Common myeloid progenitor, CD34-positive (primary cell): ENCODE measurements at regions not wholly inside any gene's neighbourhood (a gene's known extent, or its start where the extent isn't known, plus 50 kb on each side); places are given as distances from the start of the nearest gene placed in this dataset.

Experiments
- CTCF ChIA-PET: fragments of 350-600 bp; sonication (Branson Sonifier 250); formaldehyde crosslinking; loops from one replicate; lab custom pipeline; 2021; ENCODE audit warnings: antibody characterized with exemption; lab: Charles Lee
- POLR2A ChIA-PET: fragments of 350-600 bp; sonication (Branson Sonifier 250); formaldehyde crosslinking; loops from one replicate; lab custom pipeline; 2021; ENCODE audit warnings: antibody characterized with exemption; lab: Charles Lee
- DNase-seq, 3 donors: peaks; one replicate each; pipeline versions ENCODE4 v3.0.0 to v3.0.0-alpha.2; 2013
- H3K27ac ChIP-seq, 2 experiments: 1 replicate in 1 of 2; 2 replicates in 1 of 2; pipeline ENCODE4 v1.7.0; 2013; ENCODE audit warnings: inconsistent platforms in 2 of 2, low read length in 2 of 2, mild to moderate bottlenecking in 2 of 2, low read depth in 1 of 2, moderate library complexity in 1 of 2; ENCODE audit not compliant: severe bottlenecking in 2 of 2, insufficient read depth in 1 of 2, poor library complexity in 1 of 2
- H3K27me3 ChIP-seq, 5 experiments: replicated peaks in 2 of 5; 1 replicate in 3 of 5; 2 replicates in 2 of 5; pipeline versions ENCODE4 v1.6.1 to v1.7.0; 2013; ENCODE audit warnings: low read length in 4 of 5, mild to moderate bottlenecking in 2 of 5, moderate library complexity in 2 of 5, inconsistent platforms in 1 of 5; ENCODE audit not compliant: insufficient read depth in 5 of 5, control insufficient read depth in 4 of 5
- H3K36me3 ChIP-seq, 4 experiments: 1 replicate in 2 of 4; 2 replicates in 2 of 4; pipeline versions ENCODE4 v1.6.1 to v1.7.0; 2013; ENCODE audit warnings: low read length in 3 of 4, control low read depth in 1 of 4, mild to moderate bottlenecking in 1 of 4; ENCODE audit not compliant: control insufficient read depth in 4 of 4, insufficient read depth in 4 of 4
- H3K4me1 ChIP-seq, 4 experiments: 1 replicate in 3 of 4; 2 replicates in 1 of 4; pipeline versions ENCODE4 v1.6.1 to v1.7.1; 2013; ENCODE audit warnings: low read length in 3 of 4, mild to moderate bottlenecking in 3 of 4, control low read depth in 1 of 4, inconsistent platforms in 1 of 4, moderate library complexity in 1 of 4; ENCODE audit not compliant: control insufficient read depth in 4 of 4, insufficient read depth in 4 of 4; ENCODE audit errors: control extremely low read depth in 1 of 4
- H3K4me3 ChIP-seq, 7 experiments: 1 replicate in 4 of 7; 2 replicates in 3 of 7; pipeline versions ENCODE4 v1.5.1 to v1.7.0; 2013; ENCODE audit warnings: mild to moderate bottlenecking in 7 of 7, low read length in 6 of 7, moderate library complexity in 6 of 7, inconsistent platforms in 2 of 7, low read depth in 2 of 7, control low read depth in 1 of 7; ENCODE audit not compliant: insufficient read depth in 4 of 7, control insufficient read depth in 1 of 7; ENCODE audit errors: extremely low read depth in 1 of 7
- H3K9me3 ChIP-seq, 5 experiments: 1 replicate in 4 of 5; 2 replicates in 1 of 5; pipeline versions ENCODE4 v1.6.1 to v1.7.1; 2013; ENCODE audit warnings: low read length in 4 of 5, mild to moderate bottlenecking in 2 of 5, inconsistent platforms in 1 of 5, low read depth in 1 of 5, moderate library complexity in 1 of 5; ENCODE audit not compliant: control insufficient read depth in 4 of 5, insufficient read depth in 2 of 5; ENCODE audit errors: control extremely low read depth in 1 of 5
- WGBS: methylation state at CpG from one replicate; pipeline ENCODE4 v1.1.5; 2013; ENCODE audit not compliant: insufficient coverage; 5-methylcytosine and 5-hydroxymethylcytosine counted together

- WGBS = 97% methylated on average over 3 of the region's 5 CpGs
- Histone ChIP-seq H3K27ac (no peak overlapping the region), H3K9me3 (peaks cover 0 to 6% (median 0%) of the 10 kb centered on the region in 5 experiments), H3K36me3 (no peaks in the 10 kb centered on the region), H3K27me3 (peaks cover 0 to 11% (median 0%) of the 10 kb centered on the region in 5 experiments), H3K4me1 (peaks cover 0 to 4% (median 0%) of the 10 kb centered on the region in 4 experiments), H3K4me3 (no peak overlapping the region)
- ChIA-PET POLR2A (no interaction called here), CTCF (no interaction called here)
- no peak for DNase-seq
These were observed 241.9 kb upstream of the MOCS1 start for GRCh38 chr6:40176152-40176551.

DNA sequence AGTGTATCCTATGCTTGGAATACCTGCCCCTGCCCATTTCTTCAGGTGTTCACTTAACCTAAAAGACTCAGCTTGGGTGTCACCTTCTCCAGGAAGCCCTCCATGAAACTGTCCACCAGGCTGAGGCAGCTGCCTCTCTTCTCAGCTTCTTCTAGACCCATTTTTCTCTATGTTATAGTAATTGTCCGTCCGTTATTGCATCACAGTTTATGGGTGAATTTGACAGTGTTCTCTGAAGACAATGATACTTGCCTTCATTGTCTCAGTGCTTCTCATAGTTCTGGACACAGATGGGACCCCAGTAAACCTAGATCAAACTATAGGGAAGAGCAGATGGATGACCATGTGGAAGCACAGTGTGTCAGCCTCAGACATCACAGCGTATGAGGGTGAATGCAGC, 238.0 kb upstream of the MOCS1 start:
- Histone ChIP-seq H3K4me3 (no peak overlapping the region), H3K27me3 (peaks cover 0 to 8% (median 0%) of the 10 kb centered on the region in 5 experiments), H3K27ac (no peak overlapping the region), H3K9me3 (peaks cover 0 to 2% (median 0%) of the 10 kb centered on the region in 5 experiments), H3K36me3 (no peaks in the 10 kb centered on the region), H3K4me1 (peaks cover 0 to 4% (median 0%) of the 10 kb centered on the region in 4 experiments)
- WGBS = 95% methylated on average over 1 of the region's 3 CpGs
- POLR2A ChIA-PET = no interaction called here
- CTCF ChIA-PET = no interaction called here
- DNase-seq = no peak

DNA sequence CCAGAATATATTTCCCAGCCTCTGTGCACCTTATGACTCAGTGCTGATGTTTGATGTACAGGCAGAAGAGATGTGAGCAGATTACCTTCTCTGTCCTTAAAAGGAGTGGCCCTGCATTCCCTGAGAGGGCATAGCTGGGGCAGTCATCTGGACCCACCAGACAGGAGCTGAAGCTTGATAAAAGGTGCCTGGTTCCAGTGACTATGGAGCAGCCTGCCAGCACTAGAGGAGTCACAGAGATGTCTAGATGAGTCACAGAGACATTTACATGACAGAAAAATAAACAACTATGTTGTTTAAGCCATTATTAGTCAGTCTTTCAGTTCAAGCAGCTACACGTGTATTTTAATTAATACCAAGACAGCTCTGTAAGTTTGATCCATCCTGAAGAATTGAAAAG, 237.1 kb upstream of the MOCS1 start:
- Histone ChIP-seq H3K27ac (no peak overlapping the region), H3K9me3 (no peaks in the 10 kb centered on the region), H3K36me3 (no peaks in the 10 kb centered on the region), H3K27me3 (peaks cover 0 to 6% (median 0%) of the 10 kb centered on the region in 5 experiments), H3K4me1 (peaks cover 0 to 4% (median 0%) of the 10 kb centered on the region in 4 experiments), H3K4me3 (no peak overlapping the region)
- ChIA-PET CTCF (no interaction called here), POLR2A (no interaction called here)
- no peak for DNase-seq
- no CpG with 5 or more reads among the region's 1 CpG for WGBS

DNA sequence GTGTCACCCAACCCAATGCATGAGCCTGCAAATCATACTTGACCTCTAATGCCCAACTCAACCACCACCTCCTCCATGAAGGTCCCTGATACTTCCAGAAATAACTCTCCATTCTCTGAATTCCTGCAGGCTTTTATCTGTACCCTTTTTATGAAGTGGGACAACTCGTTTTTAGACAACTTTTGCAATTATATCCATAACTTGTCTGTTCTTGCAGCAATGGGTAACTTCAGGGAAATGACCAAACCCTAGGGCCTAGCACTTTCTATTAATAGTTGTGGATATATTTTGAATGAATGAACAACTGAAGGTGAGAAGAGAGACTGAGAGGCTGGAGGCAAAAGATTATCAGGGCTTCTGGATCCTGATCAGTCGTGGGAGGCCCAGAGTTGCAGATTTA, 236.6 kb upstream of the MOCS1 start:
- no peaks in the 10 kb centered on the region for H3K9me3 ChIP-seq
- H3K36me3 ChIP-seq = no peaks in the 10 kb centered on the region
- 80% methylated on average over 1 of the region's 2 CpGs for WGBS
- H3K4me3 ChIP-seq = no peak overlapping the region
- POLR2A ChIA-PET = no interaction called here
- no peak for DNase-seq
- H3K27me3 ChIP-seq = peaks cover 0 to 6% (median 0%) of the 10 kb centered on the region in 5 experiments
- CTCF ChIA-PET = no interaction called here
- H3K4me1 ChIP-seq = peaks cover 0 to 4% (median 0%) of the 10 kb centered on the region in 4 experiments
- no peak overlapping the region for H3K27ac ChIP-seq

GRCh38 chr6:40169878-40170277, 235.6 kb upstream of the MOCS1 start:
- CTCF ChIA-PET = no interaction called here
- no peaks in the 10 kb centered on the region for H3K36me3 ChIP-seq
- 87% methylated on average over 7 of the region's 7 CpGs for WGBS
- no peaks in the 10 kb centered on the region for H3K9me3 ChIP-seq
- POLR2A ChIA-PET = no interaction called here
- H3K27ac ChIP-seq = no peak overlapping the region
- peaks cover 0 to 6% (median 0%) of the 10 kb centered on the region in 5 experiments for H3K27me3 ChIP-seq
- no peak overlapping the region for H3K4me3 ChIP-seq
- peaks cover 0 to 4% (median 0%) of the 10 kb centered on the region in 4 experiments for H3K4me1 ChIP-seq
- DNase-seq = no peak

- no peaks in the 10 kb centered on the region for H3K36me3 ChIP-seq
- H3K27me3 ChIP-seq = peaks cover 0 to 6% (median 0%) of the 10 kb centered on the region in 5 experiments
- no peak overlapping the region for H3K27ac ChIP-seq
- no peak overlapping the region for H3K4me3 ChIP-seq
- H3K9me3 ChIP-seq = no peaks in the 10 kb centered on the region
- ChIA-PET CTCF (no interaction called here), POLR2A (no interaction called here)
- H3K4me1 ChIP-seq = peaks cover 0 to 4% (median 0%) of the 10 kb centered on the region in 4 experiments
- no peak for DNase-seq
These were observed 232.7 kb upstream of the MOCS1 start for GRCh38 chr6:40166963-40167362.

DNA sequence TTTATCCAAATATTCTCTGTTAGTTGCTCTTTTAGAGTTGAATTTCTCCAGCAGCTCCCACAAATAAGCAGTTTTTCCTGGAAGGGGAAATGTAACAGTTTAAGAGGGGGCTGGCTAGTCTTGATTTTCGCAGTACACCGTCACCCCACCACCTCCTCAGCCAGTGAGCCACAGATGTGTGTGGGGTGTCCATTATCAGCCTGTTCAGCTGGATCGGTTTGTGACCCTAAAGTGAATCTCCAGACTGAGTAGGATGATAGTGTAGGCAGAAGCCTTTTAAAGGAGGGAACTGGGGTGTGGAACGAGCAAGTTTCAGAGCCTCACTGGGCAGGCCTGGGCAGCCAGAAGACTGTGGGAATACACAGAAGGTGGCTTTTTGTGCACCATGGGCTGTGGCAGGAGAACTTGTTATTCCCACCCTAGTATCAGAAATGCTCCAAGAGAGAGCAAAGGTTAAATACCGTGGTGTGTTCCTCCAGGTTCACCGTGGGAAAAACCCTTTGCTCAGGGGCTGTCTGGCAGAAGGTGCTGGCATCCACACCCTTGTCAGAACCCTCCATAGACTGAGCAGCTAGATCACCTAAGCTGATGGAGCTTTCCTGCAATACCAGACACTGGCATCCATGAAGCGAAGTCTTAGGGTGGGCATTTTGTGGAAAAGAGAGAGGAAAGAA, 230.9 kb upstream of the MOCS1 start:
- H3K27me3 ChIP-seq = peaks cover 0 to 4% (median 0%) of the 10 kb centered on the region in 5 experiments
- peaks cover 0 to 3% (median 0%) of the 10 kb centered on the region in 5 experiments for H3K9me3 ChIP-seq
- POLR2A ChIA-PET = no interaction called here
- no peaks in the 10 kb centered on the region for H3K36me3 ChIP-seq
- H3K4me3 ChIP-seq = no peak overlapping the region
- H3K4me1 ChIP-seq = no peaks in the 10 kb centered on the region
- CTCF ChIA-PET = no interaction called here
- no peak overlapping the region for H3K27ac ChIP-seq
- no peak for DNase-seq
- WGBS = 96% methylated on average over 5 of the region's 7 CpGs
